Activated T-cell treated with anti-CD3 and anti-CD28 coated beads, Interleukin-2, amount 50 U/mL, for 72 hours (primary cell): ENCODE measurements at regions not wholly inside any gene's neighbourhood (a gene's known extent, or its start where the extent isn't known, plus 50 kb on each side); places are given as distances from the start of the nearest gene placed in this dataset.

Experiments
- ATAC-seq, 2 donors: fragments of 150-1000 bp; cut with Tn5 transposase; replicated peaks in 1 of 2; 2 replicates each; pipeline ENCODE4 v1.10.0; 2021; ENCODE audit warnings: moderate library complexity in 2 of 2, mild to moderate bottlenecking in 1 of 2
- DNase-seq, 2 donors: peaks; one replicate each; pipeline ENCODE4 v3.0.0; 2021 to 2022; ENCODE audit warnings: mixed read lengths in 1 of 2
- H3K27ac Mint-ChIP-seq: one replicate; pipeline ENCODE4 v1.8.0; 2022; ENCODE audit warnings: mild to moderate bottlenecking, moderate library complexity, mixed read lengths
- H3K27me3 Mint-ChIP-seq: one replicate; pipeline ENCODE4 v1.8.0; 2022; ENCODE audit warnings: low read depth, mixed read lengths
- H3K36me3 Mint-ChIP-seq, 2 donors: one replicate each; pipeline ENCODE4 v1.8.0; 2022; ENCODE audit warnings: mixed read lengths in 2 of 2, mild to moderate bottlenecking in 1 of 2; ENCODE audit not compliant: insufficient read depth in 2 of 2
- H3K4me1 Mint-ChIP-seq: one replicate; pipeline ENCODE4 v1.8.0; 2022; ENCODE audit warnings: low read depth, mixed read lengths
- H3K4me3 Mint-ChIP-seq, 2 donors: one replicate each; pipeline ENCODE4 v1.8.0; 2022; ENCODE audit warnings: mild to moderate bottlenecking in 2 of 2, mixed read lengths in 2 of 2, moderate library complexity in 2 of 2
- H3K9me3 Mint-ChIP-seq, 2 donors: one replicate each; pipeline ENCODE4 v1.8.0; 2022; ENCODE audit warnings: mixed read lengths in 2 of 2

DNA sequence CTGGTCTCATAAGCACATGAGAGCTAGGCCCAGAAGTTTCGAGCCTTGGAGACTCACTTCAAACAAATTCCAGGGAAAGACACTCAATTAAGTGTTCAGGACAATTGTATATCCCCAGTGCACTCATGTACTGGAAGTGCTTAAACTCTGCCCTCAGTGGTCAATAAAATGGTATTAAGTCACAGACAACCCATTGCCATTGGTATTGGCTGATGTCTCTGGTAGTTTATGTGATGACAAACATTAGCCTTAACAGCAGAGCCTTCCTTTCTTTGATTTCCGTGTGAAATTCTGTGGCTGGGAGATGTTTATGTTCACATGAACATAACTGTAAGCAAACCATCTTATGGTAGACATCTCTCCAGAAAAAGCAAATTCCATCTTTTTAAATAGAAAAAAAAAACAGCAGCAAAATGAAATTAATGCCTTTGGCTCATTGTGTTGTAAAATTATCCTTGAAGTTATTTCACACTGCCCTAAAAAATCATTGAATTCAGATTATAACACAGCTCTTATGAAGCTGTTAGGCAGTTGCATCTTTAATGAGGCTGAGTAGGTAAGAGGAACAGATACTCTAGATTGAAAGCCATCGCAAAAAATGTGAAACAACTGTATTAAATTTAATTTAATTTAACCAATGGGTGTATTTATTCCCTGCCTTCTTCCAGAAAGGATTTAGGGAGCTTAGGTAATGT is 216.2 kb upstream of the PLEKHG7 start:
- no peak overlapping the region for H3K27ac Mint-ChIP-seq
- no peaks in the 10 kb centered on the region for H3K27me3 Mint-ChIP-seq
- peaks cover 3 to 4% of the 10 kb centered on the region in 2 donors for H3K9me3 Mint-ChIP-seq
- ATAC-seq (no peak), DNase-seq (no peak)
- peaks cover 35% of the 10 kb centered on the region for H3K4me1 Mint-ChIP-seq
- peaks cover 0 to 9% of the 10 kb centered on the region in 2 donors for H3K36me3 Mint-ChIP-seq
- H3K4me3 Mint-ChIP-seq = no peak overlapping the region

DNA sequence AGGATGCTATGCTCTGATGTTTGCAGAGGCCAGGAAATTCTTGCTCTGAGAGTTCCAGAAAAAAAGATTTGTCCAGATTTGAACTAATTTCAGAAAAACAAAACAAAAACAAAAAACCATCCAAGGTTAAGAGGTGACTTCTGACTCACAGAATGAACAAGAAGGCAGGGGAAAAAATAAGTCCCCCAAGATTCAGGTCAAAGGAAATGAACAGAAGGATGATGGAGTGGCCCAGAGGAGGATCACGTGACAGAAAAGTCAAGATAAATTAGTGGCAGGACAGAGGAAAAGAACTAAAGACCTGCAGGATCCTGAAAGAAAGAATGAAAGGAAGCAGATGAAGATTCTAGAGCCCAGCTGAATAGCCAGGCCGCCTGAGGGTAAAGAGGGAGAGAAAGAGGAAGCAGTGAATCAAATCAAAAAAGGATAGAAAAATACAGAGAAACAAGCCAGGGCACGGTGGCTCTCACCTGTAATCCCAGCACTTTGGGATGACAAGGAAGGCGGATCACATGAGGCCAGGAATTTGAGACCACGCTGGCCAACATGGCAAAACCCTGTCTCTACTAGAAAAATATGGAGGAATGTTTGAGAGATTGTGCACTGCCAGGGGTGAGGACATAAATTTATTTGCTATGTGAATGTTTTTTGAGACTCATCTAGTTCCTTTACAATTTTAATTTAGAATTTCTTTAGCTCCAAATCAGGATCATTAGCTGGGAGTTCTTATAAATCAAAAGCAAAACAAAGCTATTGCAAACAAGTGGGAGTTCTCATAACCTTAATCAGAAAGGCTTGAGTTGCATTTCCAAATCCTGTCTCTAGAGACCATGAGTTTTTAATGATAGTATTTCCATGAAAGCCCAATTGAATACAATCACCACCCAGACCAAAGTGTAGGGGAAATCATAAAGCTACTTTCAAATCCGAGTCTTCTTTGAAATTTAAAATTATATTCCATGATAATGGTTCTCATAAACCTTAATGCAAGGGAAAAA is 217.1 kb upstream of the PLEKHG7 start:
- Mint-ChIP-seq H3K9me3 (peaks cover 3% of the 10 kb centered on the region in 2 donors), H3K27ac (peak overlapping the region; percentile 79), H3K4me1 (peaks cover 35% of the 10 kb centered on the region), H3K4me3 (peak overlapping the region in 1 of 2 donors; percentile 3), H3K27me3 (no peaks in the 10 kb centered on the region), H3K36me3 (peaks cover 0 to 5% of the 10 kb centered on the region in 2 donors)
- ATAC-seq (no peak), DNase-seq (no peak)

DNA sequence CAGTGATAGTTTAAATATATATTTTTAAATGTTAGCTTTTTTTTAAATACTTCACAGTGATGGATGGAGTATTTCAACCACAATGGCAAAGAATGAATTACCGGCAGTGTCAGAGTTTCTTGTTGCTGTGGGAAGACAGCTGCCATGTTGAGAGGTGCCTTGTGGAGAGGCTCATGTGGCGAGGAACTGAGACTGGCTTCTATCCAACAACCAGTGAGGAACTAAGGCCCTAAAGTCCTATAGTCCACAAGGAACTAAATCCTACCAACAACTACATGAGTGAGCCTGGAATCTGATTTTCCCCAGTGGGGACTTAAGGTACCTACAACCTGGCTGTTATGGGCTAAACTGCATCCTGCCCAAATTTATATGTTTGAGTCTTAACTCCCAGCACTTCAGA is 220.2 kb upstream of the PLEKHG7 start:
- ATAC-seq = no peak
- peaks cover 17% of the 10 kb centered on the region for H3K4me1 Mint-ChIP-seq
- H3K9me3 Mint-ChIP-seq = peaks cover 0 to 3% of the 10 kb centered on the region in 2 donors
- no peaks in the 10 kb centered on the region for H3K27me3 Mint-ChIP-seq
- peaks cover 0 to 5% of the 10 kb centered on the region in 2 donors for H3K36me3 Mint-ChIP-seq
- H3K4me3 Mint-ChIP-seq = no peak overlapping the region
- H3K27ac Mint-ChIP-seq = no peak overlapping the region
- DNase-seq = no peak

DNA sequence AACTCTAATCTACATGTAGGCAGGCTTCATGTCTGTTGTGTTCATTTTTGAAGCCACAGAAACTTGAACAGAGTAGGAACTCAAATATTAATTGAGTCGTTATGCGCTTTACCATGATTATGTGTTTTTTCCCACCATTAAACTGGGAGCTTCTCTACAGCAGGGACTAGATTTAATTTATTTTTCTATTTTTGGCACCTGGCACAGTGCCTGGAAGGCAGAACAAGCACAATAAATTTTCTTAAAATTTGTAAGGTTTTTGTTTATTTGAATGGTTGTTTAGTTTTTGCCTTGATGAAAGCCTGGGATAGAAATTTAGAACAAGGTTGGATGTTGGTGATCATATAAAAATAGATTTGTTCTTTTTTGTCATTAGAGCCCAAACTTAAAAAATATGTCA is 221.7 kb upstream of the PLEKHG7 start:
- H3K36me3 Mint-ChIP-seq = peaks cover 0 to 2% of the 10 kb centered on the region in 2 donors
- H3K4me3 Mint-ChIP-seq = no peak overlapping the region
- no peaks in the 10 kb centered on the region for H3K27me3 Mint-ChIP-seq
- H3K4me1 Mint-ChIP-seq = peaks cover 11% of the 10 kb centered on the region
- H3K9me3 Mint-ChIP-seq = peaks cover 2 to 3% of the 10 kb centered on the region in 2 donors
- no peak for ATAC-seq
- DNase-seq = no peak
- H3K27ac Mint-ChIP-seq = no peak overlapping the region

DNA sequence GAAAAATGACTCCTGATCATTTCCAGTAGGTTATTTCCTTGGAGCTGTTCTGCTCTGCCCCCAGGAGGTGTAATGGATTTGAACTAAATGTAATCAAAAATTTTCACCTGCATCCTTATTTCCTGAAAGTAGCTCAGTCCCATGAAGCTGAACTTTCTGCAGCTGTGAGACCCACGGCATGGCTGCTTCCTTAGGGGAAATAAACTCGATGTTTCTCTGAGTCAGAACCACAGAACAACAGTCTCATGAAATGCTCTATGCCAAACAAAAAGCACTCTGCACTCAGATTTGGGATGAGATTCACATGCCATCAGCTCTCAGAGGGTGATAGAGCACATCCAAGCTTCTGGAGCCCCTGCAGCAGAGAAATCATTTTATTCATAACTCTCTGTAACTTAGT is 224.1 kb upstream of the PLEKHG7 start:
- Mint-ChIP-seq H3K9me3 (peaks cover 2 to 3% of the 10 kb centered on the region in 2 donors), H3K4me1 (no peaks in the 10 kb centered on the region), H3K4me3 (no peak overlapping the region), H3K27me3 (no peaks in the 10 kb centered on the region), H3K36me3 (peaks cover 0 to 1% of the 10 kb centered on the region in 2 donors), H3K27ac (no peak overlapping the region)
- DNase-seq (no peak), ATAC-seq (no peak)

DNA sequence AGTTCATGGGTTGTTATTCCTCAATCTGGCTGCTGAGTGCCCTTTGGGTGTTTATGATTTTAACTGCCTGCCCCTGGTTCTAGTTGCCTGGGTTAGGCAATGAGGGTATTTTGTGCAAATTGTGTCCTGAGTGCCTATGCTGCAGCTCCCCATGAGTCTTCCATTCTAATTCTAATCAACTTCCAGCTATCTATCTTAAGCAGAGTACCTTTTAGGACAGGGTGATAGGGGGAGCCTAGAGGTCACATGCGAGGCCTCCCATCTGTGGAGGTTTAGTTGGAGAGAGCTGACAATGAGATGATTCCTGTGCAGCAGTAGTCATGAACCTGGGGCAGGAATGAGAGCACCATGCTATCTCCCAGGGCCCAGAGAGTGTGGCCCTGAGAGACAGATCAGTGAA is 225.9 kb upstream of the PLEKHG7 start:
- H3K9me3 Mint-ChIP-seq = peaks cover 0 to 2% of the 10 kb centered on the region in 2 donors
- DNase-seq (no peak), ATAC-seq (no peak)
- H3K27ac Mint-ChIP-seq = no peak overlapping the region
- H3K36me3 Mint-ChIP-seq = peaks cover 0 to 1% of the 10 kb centered on the region in 2 donors
- H3K4me3 Mint-ChIP-seq = no peak overlapping the region
- peaks cover 1% of the 10 kb centered on the region for H3K4me1 Mint-ChIP-seq
- H3K27me3 Mint-ChIP-seq = no peaks in the 10 kb centered on the region

DNA sequence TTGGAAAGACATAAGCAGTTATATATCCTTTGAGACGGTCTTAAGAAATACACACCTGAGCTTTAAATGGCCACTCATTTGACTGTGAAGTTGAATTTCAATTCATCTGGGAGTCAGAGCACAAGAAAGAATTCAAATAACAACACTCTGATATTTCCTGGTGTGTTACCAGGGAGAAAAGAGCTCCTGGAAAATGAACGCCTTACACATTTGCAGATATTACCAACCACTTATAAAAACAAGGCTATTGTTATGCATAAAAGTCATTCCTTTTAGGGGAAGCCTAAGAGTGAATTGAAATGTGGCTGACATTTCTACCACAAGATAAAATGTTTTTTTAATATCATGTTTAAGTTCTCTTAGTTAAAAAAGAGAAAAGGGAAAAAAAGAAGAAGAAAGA is 229.2 kb upstream of the PLEKHG7 start:
- DNase-seq = no peak
- no peak overlapping the region for H3K27ac Mint-ChIP-seq
- H3K27me3 Mint-ChIP-seq = no peaks in the 10 kb centered on the region
- no peak overlapping the region for H3K4me3 Mint-ChIP-seq
- peaks cover 32% of the 10 kb centered on the region for H3K4me1 Mint-ChIP-seq
- H3K9me3 Mint-ChIP-seq = peaks cover 2% of the 10 kb centered on the region in 2 donors
- no peak for ATAC-seq
- H3K36me3 Mint-ChIP-seq = peaks cover 0 to 1% of the 10 kb centered on the region in 2 donors

DNA sequence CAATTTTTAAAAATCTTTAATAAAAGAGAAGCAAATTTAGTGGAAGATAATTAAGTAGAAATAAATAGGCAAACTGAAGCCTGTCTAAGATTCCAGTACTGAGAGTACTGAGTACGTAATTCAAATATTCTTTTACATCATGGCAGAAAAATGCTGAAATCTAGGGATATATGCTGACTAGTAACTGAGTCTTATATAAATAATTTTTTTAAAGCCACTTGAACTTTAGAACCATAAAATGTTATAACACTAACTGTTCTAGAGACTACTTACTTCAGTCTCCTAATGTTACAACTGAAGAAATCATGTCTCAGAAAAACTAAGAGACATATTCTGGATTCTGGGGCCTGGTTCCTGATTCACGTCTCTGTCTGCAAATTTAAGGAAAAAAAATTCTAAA is 230.6 kb upstream of the PLEKHG7 start:
- Mint-ChIP-seq H3K27ac (no peak overlapping the region), H3K36me3 (peaks cover 0 to 1% of the 10 kb centered on the region in 2 donors), H3K4me3 (no peak overlapping the region), H3K9me3 (peaks cover 2% of the 10 kb centered on the region in 2 donors), H3K4me1 (peaks cover 46% of the 10 kb centered on the region), H3K27me3 (no peaks in the 10 kb centered on the region)
- ATAC-seq (no peak), DNase-seq (no peak)

DNA sequence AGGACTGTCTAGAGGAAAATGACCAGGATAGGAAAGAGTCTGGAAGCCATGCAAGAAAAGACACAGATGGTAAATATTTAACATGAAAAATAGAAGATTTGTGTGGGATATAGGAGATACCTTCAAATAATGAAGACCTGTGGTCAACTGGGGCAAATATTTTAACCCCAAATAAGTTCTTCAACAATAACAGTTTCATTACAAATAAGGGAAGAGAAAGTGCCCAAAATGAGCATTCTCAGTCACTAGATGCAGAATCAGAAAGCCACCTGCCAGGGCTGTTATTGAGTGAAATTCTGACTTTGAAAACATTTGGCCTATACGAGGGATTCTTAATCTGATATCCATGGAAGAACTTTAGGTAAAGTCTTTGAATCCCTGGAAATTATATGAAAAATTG is 231.2 kb upstream of the PLEKHG7 start:
- DNase-seq (no peak), ATAC-seq (no peak)
- no peaks in the 10 kb centered on the region for H3K27me3 Mint-ChIP-seq
- peaks cover 0 to 2% of the 10 kb centered on the region in 2 donors for H3K9me3 Mint-ChIP-seq
- H3K4me3 Mint-ChIP-seq = no peak overlapping the region
- H3K27ac Mint-ChIP-seq = peak overlapping the region; percentile 57
- peaks cover 0 to 1% of the 10 kb centered on the region in 2 donors for H3K36me3 Mint-ChIP-seq
- H3K4me1 Mint-ChIP-seq = peaks cover 48% of the 10 kb centered on the region

DNA sequence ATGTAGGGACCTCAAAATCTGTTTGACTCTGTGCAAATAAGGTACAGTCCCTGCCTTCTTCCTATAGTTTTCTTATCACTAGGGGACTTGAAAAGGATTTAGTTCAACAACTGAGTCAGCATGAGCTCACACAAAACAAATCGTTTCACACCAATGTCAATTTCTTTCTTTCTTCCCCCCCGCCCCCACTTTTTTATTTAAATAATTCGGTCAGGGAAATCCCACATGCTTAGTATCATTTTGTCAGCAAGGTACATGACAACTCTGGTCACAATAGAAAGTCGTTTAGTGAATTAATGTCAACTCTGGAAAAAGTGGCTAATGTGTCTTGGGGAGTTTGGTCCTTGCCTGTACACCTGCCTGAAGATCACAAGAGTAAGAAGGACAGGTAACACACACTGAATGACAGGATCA is 232.2 kb upstream of the PLEKHG7 start:
- ATAC-seq = peak; percentile 93 to 97

DNA sequence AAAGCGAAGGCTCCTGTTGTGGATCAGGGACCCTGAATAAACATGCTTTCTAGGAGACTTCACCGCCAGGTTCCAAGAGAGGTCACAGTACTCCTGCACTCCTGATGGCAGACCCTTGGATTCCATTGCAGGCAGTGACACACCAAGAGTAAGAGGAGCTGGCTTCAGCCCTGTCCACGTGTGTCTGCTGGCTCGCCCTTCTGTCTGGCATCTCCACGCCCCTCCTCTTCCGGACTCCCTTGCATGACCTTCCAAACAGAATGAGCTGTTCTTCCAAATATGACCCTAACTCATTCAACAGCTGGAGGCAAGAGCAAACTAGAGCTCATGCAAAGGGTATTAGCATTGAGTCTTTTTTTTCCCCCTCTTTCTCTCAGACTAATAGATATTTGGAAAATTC is 233.0 kb upstream of the PLEKHG7 start:
- no peaks in the 10 kb centered on the region for H3K27me3 Mint-ChIP-seq
- no peak for DNase-seq
- peaks cover 0 to 2% of the 10 kb centered on the region in 2 donors for H3K9me3 Mint-ChIP-seq
- peak overlapping the region; percentile 33 to 68 for H3K4me3 Mint-ChIP-seq
- H3K27ac Mint-ChIP-seq = peak overlapping the region; percentile 3
- peaks cover 48% of the 10 kb centered on the region for H3K4me1 Mint-ChIP-seq
- peaks cover 0 to 1% of the 10 kb centered on the region in 2 donors for H3K36me3 Mint-ChIP-seq
- ATAC-seq = no peak

More for the DNA sequence above, 232.2 kb upstream of the PLEKHG7 start:
- Mint-ChIP-seq H3K27me3 (no peaks in the 10 kb centered on the region), H3K4me3 (peak overlapping the region; percentile 33 to 68), H3K4me1 (peaks cover 48% of the 10 kb centered on the region), H3K9me3 (peaks cover 0 to 2% of the 10 kb centered on the region in 2 donors), H3K27ac (peak overlapping the region; percentile 71), H3K36me3 (peaks cover 0 to 1% of the 10 kb centered on the region in 2 donors)
- DNase-seq = peak; percentile 32 to 44

DNA sequence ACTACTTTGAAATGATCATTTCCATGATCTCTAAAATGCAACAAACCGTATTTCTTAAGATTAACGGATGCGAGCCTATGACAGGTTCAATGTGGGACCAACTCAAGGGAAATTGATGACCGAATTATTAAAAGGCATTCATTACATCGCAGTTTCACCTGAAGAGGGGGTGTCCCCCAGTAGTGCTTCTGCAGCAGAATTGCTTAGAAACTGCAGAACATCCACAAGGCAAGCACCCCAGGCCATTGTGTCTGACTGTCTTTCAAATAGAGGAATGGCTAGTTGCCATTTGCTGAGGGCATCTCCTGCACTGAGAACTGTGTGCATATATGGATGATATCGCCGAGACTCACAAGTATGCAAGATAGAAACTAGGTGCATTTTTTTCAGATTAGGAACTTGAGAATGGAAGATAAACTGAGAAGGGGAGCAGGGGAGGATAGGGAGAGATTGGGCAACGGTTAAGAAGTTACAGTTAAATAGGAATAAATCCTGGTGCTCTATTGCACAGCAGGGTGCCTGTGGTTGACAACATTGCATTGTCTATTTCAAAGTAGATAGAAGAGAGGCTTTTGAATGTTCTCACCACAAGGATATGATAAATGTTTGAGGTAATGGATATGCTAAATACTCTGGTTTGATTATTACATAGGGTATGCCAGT is 234.3 kb upstream of the PLEKHG7 start:
- H3K9me3 Mint-ChIP-seq = peaks cover 2% of the 10 kb centered on the region in 2 donors
- H3K27ac Mint-ChIP-seq = no peak overlapping the region
- no peak overlapping the region for H3K4me3 Mint-ChIP-seq
- ATAC-seq (no peak), DNase-seq (no peak)
- H3K36me3 Mint-ChIP-seq = peaks cover 0 to 1% of the 10 kb centered on the region in 2 donors
- H3K4me1 Mint-ChIP-seq = peaks cover 48% of the 10 kb centered on the region
- no peaks in the 10 kb centered on the region for H3K27me3 Mint-ChIP-seq

DNA sequence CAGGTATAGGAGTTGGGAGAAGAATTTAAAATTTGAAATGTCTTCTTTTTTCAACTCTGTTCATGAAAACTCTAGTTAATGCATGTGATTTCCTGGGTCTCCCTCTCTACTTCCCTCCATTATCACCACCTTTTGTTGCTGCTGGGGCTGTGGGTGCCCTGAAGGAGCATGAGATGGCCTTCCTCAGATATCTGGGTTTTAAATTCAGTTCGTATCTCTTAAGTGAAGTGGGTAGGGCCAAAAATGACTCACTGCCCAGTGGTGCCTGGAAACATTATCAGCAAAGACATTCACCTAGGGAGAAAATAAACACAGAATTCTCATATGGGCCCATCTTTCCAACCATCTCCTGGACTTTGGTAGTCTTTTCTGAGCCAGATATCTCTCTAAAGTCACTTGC is 234.9 kb upstream of the PLEKHG7 start:
- no peak for DNase-seq
- Mint-ChIP-seq H3K36me3 (peaks cover 0 to 1% of the 10 kb centered on the region in 2 donors), H3K9me3 (peaks cover 2% of the 10 kb centered on the region in 2 donors), H3K27ac (no peak overlapping the region), H3K27me3 (no peaks in the 10 kb centered on the region), H3K4me3 (no peak overlapping the region), H3K4me1 (peaks cover 51% of the 10 kb centered on the region)
- no peak for ATAC-seq
